ENCODE measurements at regions not wholly inside any gene's neighbourhood (a gene's known extent, or its start where the extent isn't known, plus 50 kb on each side); places are given as distances from the start of the nearest gene placed in this dataset.

DNA sequence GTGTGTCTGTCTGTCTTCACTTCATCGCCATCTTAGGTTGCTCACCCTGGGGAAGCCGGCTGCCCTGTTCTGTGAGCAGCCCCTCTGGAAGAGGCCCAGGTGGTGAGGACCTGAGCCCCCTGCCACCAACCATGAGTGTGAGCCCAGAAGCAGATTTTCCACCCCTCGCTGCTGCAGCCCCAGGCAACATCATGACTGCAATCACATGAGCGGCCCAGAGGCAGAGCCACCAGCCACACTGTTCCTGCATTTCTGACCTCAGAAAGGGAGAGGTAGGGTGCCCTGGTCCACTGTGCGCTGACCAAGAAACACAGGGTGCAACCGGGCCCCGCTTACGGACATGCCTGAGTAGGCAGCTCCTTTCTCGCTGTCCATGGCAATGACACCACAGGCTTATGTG is 92.3 kb upstream of the IQSEC1 start:
- no peak for TF ChIP-seq EZH2phosphoT487 (IDR thresholded peaks at IDR 0.05; ENCODE audit: insufficient read depth, low read depth)
- no peak for TF ChIP-seq EZH2 (IDR thresholded peaks at IDR 0.05; ENCODE audit: insufficient read depth, poor library complexity, severe bottlenecking)
